NOMO-1 treated with dmso at 0.1 percent for 144 hours (cell line): ENCODE measurements at regions not wholly inside any gene's neighbourhood (a gene's known extent, or its start where the extent isn't known, plus 50 kb on each side); places are given as distances from the start of the nearest gene placed in this dataset.
"Not testable (repeated sequence)": the region's sequence is repeated elsewhere in the genome, so short reads cannot be mapped to it uniquely, and the experiment has no call there.

ENCODE experiments used
- DNase-seq: peaks from one replicate; lab custom pipeline; 2025; ENCODE audit not compliant: unreplicated experiment; lab: John Stamatoyannopoulos, UW

DNA sequence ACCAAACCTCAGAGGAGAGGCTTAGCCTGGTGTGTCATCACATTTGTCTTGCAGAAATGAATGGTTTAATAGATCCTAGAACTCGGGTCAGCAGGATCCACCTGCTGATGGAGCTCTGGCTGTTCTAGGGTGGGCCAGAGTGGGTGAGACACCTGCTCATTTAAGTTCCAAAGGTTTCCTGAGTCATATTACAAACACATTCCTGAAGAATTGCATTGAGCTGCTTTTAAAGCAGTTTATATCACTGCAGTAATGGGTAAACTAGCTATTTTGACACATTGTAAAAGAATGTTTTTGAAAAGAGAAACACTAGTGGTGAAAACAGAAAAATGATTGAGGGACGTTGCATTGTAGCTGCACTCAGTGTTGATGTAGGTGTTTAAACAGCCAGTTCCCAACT lies 175.3 kb upstream of the TCF4 start:
- no peak for DNase-seq

DNA sequence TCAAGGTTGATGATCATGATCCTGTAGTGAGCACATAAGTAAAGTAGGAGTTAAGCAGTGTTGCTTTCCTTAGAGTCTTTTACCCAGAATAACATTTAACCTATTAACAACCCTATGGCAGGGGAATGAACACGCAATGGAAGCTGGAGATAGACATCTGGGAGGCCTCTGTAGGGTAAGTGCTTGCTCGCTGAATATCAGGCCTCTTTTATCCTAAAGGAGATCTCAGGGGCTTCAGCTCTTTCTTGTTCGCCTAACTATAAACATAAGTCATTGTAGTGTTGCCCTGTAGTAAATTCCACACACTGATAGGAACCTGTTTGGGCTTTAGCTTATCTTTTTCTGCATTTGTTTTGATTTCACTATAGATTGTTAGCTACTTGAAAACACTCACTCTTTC lies 174.4 kb upstream of the TCF4 start:
- no peak for DNase-seq

DNA sequence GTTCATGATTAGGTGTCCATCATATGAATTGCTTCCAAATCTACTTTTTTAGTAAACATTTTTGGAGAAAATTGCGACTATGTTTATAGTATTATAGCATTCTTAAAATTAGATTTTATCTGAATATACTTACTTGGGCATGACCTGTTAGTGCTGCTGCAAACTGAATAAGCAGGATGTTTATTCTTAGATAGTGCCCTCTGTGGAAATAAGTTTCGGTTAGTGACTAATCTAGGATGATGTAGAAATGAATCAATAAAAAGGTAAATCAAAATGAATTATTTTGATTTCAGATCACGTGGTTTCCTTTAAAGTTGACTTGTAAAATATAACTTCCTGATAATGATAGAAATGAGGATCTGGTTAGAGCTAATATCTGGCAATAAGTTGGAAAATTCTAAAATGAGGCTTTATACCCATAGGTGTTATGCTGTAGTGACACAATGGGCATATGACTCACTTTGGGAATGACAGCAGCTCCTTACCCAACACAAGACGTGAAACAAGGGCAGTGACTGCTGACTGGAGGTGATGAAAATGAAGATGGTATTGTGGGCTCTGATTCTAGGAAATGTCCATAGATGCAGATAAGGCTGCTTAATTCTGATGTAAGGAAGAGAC lies 165.8 kb upstream of the TCF4 start:
- DNase-seq, result no peak

DNA sequence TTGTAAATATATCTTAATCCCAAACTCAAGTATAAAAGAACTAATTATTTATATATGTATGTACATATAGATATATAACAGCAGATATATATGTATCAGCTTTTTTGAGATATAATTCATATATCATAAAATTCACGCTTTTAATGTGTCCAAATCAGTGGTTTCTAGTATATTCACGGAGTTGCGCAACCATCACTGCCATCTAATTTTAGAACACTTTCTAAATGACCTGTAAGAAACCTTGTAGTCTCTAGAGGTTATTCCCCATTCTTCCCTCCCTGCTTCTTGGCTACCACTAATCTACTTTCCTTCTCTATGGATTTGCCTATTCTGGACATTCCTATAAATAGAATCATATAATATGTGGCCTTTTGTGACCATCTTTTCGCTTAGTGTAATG lies 163.5 kb upstream of the TCF4 start:
- DNase-seq, result no peak

DNA sequence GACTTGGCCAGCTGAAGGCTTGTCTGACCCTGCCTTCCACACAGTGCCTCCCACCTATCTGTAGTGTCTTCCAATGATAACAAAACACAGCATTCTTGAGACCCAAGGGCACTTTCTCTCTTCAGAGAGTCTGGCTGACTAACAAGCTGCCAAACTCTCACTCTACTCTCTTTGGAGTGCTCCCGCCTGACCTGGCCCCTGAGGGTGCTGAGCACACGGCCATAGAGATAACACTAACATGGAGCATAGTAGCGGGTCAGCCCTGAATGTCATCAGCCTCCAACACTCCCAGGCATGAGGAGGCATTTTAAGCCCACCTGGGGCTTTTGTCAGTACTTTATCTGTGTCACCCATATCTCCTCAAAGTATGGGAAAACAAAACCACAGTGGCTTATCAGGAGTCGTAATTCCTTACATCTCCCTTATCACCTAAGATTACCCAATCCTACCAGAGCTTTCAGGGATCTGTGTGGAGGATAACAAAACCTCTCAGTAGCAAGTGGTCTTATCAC lies 160.3 kb upstream of the TCF4 start:
- no peak for DNase-seq

DNA sequence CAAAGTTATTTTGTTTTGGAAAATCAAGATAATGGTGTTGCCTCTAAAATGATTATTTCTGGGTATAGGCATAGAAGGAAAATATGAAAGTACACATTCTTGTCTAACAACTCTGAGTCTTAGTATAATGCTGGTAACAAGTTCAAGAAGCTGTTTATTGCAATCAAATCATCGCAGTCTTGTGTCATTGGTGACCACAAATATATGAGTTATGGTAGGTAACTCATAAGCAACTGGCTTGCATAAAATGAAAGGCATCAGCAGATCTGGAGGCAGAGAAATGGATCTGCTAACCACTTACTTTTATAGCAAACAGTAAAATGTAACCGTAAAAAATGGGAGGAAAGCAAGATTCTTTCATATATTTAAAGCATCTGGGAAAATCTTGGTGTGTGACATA lies 156.2 kb upstream of the TCF4 start:
- DNase-seq, result no peak

DNA sequence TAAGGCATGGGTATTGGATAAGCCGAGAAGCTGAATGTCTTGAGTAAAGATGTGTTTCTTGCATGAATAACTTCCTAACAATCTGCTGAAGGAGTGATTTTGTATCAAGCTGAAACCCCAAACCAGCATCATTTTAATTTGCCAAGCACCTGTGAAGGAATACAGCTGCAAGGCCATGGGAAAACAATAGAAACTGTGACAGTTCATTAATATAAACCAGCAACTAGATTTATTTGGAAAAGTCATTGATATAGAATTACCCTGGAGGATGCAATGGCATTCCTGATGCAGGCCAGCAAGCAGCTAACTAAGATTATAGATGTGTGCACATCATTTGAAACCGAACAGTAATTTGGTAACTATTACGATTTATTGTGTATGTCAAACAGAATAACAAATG lies 155.7 kb upstream of the TCF4 start:
- DNase-seq, result no peak

DNA sequence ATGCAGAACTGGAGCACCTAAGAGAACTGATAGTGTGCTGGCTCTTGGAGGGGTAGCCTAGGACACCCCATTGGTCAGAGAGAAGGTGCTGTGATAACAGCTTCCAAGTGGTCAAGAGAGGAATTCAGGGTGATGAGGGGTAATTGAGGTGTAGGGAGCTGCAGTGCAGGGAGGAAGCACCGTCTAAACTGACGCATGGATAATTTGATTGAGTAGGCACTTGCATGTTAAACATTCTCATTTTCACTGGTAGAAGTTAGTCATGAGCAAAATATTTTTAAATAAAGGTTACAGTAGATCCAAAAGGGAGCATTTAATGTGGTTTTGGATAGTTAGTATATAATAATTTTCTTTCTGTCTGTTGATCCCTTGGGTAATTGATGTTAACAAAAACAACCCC lies 155.1 kb upstream of the TCF4 start:
- no peak for DNase-seq

DNA sequence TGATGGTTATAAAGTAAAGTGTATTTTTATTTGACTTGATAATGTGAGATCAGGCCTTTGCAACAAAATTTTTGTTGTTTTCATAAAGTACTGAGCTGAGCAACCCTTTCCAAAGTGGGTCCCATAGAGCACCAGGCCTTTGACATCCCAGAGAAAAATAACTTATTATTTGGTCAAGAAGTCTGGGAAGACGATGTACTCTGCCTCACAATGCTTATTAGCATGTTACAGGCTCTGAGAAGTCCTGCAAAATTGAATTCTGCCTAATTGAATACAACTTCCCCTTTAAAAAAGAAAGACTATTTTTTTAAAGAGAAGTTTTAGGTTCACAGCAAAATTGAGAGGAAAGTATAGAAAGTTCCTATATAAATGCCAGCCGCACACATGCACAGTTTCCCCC lies 151.5 kb upstream of the TCF4 start:
- no peak for DNase-seq

DNA sequence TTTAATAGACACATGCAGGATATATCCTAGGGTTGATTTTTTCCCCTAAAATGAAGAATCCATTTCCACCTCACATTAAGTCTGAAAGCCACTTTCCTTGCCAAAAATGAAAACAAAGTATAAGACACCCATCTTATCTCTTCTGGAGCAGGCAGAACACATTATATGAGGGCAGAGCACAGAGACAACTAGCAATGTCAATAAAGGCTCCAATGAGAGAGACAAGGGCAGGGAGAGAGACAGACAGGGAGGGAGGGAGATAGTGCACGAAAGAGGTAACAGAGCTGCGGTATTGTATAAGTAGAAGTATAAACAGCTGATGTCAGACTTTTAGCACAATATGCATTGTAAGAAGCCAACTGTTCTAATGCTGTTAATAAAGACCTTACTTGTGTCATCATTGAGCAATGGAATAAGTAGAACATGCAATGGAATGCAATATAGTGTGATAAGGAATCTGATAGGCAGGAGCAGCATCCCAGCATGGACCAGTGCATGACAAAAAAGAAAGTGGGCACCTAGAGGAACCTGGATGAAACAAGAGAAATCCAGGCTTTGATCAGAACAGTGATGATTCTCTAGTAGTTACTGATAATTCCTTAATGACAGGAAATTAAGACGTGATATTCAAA lies 150.6 kb upstream of the TCF4 start:
- no peak for DNase-seq

DNA sequence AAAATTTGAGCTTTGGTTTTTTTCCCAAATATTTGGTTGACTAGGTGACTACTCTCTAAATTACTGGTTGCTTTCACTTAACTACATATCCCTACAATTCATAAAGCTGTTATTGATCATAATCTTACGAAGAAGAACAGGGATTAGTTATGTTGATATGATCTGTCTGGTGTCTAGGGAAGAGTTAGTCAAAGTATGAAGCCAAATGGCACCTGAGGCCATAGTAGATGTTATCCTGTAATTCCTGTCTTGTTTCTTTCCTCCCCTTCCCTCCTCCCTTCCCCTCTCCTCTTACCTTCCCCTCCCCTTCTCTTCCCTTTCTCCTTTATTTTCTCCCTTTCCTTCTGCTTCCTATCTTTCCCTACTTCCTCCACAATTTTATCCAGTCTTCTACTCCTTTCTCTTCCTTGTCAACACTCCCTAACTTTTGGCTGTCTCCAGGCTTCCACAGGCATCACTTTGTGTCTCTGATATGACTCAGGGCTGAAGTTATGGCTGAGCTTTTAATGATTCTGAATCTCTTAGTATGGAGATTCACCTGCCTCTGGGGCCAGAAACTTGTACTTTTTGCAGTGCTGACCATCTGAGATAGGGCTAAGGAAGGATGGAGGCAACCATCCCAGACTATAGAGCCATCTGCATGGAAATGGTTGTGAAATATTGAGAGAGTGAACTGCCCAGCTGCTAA lies 149.9 kb upstream of the TCF4 start:
- no peak for DNase-seq

DNA sequence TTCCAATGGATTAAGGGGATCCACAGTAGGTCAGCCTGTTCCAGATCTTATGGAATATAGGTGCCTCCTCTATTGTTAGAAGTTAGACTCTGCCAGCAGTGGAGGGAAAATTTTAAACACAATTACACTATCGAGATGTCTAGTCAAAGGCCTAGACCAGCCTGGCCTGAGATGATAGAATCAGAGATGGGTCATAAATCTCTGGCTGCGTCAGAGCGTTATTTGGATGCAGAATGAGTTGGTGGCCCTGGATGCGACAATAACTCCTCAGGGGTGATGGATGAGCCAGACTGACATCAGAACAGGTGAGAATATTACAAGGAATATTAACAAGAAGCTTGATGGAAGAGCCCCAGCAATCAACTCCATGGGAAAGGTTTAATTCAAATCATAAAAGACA lies 149.3 kb upstream of the TCF4 start:
- DNase-seq, result no peak

DNA sequence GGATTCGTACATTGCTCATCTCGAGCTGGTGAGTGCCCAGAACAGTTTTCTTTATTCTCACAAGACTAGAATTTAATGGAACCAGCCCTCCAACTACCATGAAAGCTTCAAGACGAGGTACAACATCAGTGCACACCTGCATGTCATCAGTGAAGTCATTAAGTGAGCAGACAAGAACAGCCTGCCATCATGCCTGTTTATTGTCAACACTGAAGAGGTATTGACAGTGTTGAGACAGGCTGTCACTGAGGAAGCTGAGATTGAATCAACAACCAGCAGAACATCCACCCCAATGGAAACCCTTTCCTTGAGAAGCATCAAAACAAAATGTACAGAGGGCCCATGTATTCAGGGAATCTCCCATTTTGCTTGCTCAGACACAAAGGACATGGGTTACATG lies 148.0 kb upstream of the TCF4 start:
- DNase-seq, result no peak

DNA sequence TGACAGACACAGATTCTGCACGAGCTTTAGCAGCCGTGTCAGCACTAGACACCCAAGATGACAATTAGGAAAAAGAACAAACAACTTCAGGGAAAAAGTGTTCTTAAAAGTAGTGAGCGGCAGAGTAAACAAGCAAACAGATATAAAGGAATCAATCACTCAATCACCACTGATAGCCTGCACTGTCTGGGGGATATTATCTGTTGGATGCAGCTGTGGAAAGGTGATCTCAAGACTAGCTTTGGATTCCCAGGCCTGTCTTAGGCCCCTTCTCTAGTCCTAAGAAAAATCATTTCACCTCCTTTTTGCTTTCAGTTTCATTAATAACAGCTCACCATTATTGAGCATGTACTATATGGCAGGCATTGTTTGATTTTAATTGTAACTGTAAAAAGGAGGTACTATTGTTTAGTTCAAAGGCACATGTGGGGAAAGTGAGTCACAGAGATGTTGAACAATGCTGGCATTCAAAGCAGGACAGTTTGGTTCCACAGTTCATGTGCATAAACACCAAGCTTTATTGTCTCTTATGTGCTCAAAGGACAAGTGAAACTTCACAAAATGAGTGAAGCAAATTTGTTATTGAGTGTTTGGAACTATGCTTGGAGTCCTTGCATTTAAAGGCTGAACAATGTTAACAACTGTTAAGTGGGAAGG lies 147.3 kb upstream of the TCF4 start:
- no peak for DNase-seq

DNA sequence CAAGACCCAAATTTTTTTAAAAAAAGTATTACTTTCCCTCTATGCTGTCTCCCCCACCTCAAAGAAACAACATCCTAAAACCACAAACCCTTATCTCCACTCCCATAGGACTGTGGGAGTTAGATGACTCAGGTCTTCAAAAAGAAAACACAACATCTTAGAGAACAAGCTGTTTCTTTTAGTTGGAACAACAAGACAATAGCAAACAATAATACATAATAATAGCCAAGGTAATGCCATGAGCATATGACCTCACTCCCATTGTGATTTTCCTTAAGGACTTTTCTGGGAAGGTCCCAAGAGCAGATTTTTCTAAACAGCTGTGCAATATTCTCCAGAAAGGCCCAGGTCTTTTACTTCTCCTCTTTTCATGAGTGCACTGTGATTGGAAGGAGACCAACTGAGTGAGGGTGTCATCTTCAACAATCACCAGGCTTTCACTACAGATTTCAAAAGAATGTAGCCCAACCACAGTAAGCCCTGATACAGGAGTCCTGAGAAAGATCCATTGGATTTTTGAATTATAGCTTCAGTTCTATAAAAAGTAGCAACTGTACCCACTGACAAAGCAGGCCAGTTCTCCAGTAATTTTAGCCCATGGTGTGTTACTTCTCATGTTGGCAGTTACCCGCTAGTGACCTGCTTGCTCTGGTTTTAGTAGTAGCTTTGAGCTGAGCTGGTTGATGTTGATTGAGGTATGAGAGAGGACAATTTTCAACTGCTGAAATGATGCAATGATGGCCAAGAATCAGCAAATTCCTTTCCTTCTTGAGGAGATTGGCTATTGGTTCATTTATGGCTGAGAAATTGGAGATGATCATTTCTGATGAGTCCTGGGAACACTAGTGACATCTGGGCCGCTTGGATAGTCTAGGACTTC lies 144.5 kb upstream of the TCF4 start:
- no peak for DNase-seq

DNA sequence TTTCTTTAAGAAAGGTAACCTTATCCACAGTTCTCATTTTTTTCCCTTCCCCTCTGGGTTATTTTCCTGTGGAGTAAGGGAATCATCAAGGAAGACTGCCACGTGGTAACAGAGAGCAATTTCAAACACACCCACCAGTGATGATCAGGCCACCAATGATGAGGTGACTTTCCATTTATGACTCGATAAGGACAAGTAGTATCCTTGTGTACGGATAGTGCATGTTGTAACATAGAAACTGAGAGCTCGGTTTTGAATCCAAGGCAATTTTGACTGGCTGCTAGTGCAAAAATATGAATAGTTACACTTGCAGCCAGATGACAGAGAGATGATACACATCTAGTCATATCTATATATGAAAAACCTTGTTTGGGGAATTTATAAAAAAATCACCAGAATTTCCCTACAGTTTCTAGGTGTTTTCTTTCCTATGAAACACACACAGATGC lies 143.6 kb upstream of the TCF4 start:
- DNase-seq, result no peak

DNA sequence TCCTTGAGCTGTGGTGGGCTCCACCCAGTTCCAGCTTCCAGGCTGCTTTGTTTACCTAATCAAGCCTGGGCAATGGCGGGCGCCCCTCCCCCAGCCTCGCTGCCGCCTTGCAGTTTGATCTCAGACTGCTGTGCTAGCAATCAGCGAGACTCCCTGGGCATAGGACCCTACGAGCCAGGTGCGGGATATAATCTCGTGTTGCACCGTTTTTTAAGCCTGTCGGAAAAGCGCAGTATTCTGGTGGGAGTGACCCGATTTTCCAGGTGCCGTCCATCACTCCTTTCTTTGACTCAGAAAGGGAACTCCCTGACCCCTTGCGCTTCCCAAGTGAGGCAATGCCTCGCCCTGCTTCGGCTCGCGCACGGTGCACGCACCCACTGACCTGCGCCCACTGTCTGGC lies 133.0 kb upstream of the TCF4 start:
- DNase-seq, result not testable (repeated sequence)

DNA sequence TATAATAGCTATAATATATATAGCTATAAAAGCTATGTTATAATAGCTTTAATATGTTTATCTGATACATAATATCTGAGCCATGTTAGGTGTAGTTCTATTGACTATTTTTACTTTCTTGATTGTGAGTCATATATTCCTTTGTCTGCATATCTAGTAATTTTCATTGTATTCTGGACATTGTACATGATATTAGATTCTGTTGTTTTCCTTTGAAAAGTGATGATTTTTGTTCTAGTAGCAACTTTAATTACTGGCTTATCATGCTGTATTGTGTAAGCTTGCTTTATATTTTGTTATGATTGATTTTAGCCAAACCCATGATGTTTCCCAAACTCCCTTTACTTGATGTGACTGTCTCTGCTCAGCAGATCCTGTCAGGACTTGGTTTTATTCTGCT lies 125.7 kb upstream of the TCF4 start:
- no peak for DNase-seq

DNA sequence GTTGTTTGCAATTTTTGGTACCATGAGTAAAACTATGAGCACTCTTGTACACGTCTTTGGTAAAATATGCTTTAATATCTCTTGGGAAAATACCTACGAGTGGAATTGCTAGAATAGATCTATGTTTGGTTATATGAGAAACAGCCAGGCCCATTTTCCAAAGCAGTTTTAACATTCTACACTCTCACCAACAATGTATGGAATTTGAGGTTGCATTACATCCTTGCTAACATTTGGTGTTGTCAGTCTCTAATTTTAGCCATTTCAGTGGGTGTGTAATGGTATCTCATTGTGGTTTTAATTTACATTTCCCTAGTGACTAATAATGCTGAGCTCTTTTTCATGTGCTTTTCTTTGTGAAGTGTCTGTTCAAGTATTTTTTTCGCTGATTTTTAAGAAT lies 118.9 kb upstream of the TCF4 start:
- DNase-seq, result no peak

DNA sequence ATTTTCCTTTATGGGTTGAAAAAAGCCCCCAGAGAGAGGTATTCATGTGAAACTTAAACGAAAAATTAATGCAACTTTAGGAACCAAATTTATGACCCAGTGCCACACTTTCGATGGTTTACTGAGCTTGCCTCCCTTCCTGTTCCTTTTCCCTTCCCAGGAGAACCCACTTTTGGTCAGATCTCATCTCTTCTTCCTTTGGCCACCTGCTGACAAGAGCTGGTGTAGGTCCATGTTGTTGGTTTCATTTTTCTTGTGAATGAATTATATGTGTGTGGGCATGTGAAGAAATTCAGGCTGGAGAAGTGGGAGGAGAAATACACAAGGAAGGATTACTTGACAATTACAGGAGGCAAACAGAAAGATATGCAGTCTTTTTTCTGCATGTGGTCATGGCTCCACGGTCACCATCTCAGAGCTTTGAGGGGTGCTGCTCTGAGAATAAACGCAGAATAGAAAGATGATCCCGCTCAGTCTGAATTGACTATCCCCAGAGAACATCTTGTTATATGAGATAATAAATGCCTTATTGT lies 111.3 kb upstream of the TCF4 start:
- no peak for DNase-seq

DNA sequence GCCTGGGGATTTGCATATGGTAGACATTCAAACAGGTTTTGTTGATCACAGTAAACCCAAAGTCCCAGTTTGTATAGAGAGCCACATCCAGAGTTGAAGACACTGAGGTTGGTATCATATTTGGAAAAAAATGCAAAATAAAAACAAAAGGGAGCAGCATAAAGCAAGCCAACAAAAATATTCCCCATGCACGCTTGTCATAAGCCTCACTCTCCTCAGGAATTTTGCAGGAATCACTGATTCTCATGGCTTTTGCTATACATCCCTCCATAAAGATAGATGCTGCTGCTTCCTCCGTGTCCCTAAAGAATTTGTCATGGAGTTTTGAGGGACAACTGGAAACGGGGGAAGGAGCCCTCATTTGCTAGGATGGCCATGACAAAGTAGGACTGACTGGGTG lies 108.8 kb upstream of the TCF4 start:
- no peak for DNase-seq
